ENCODE measurements at regions not wholly inside any gene's neighbourhood (a gene's known extent, or its start where the extent isn't known, plus 50 kb on each side); places are given as distances from the start of the nearest gene placed in this dataset.
A peak's percentile ranks its signal among the peaks of the same experiment; 100 is the strongest.

DNA sequence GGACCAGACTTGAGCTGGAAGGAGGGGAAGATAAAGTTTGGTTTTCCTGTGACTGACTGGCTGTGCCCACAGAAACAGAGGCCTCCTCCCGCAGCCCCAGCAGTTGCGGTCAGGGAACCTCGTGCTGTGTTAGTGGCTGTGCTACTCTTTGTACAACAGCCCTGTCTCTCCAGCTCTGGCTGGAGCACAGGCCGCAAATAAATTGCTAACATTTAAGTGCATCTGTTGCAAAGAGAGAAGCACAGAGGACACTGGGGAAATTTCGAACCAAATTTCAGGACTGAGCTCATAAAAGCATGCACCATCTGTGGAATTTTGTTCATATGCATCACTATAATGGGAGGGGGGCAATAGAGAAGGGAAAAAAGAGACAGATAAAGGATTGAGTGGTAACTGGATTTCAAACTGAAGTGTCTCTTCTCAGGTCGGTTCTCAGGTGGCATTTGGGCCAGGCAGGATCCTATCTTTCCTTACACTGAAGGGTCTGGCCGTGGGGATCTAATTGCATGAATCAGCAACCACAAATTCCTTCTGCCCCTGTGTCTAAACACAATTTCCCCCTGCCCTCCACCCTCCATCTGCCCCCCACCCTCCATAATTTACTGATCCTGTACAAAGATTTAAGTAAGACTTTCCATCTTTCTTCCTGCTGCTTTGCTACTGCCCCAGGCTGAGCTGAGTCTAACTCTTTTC is 88.9 kb upstream of the ATXN1 start:
- DNase-seq (no peak), ATAC-seq (peak; percentile 39)
- H3K27ac ChIP-seq = no peak overlapping the region
- no peaks in the 10 kb centered on the region for H3K27me3 ChIP-seq
- H3K4me1 ChIP-seq = no peaks in the 10 kb centered on the region
- H3K36me3 ChIP-seq = no peaks in the 10 kb centered on the region
- no peaks in the 10 kb centered on the region for H3K9me3 ChIP-seq
- TF ChIP-seq, protein P1, sequence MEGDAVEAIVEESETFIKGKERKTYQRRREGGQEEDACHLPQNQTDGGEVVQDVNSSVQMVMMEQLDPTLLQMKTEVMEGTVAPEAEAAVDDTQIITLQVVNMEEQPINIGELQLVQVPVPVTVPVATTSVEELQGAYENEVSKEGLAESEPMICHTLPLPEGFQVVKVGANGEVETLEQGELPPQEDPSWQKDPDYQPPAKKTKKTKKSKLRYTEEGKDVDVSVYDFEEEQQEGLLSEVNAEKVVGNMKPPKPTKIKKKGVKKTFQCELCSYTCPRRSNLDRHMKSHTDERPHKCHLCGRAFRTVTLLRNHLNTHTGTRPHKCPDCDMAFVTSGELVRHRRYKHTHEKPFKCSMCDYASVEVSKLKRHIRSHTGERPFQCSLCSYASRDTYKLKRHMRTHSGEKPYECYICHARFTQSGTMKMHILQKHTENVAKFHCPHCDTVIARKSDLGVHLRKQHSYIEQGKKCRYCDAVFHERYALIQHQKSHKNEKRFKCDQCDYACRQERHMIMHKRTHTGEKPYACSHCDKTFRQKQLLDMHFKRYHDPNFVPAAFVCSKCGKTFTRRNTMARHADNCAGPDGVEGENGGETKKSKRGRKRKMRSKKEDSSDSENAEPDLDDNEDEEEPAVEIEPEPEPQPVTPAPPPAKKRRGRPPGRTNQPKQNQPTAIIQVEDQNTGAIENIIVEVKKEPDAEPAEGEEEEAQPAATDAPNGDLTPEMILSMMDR (IDR thresholded peaks at IDR 0.05) = no peak
- no peak overlapping the region for H3K4me3 ChIP-seq
- intact Hi-C loops (cut with DNase I) = no loop called here

DNA sequence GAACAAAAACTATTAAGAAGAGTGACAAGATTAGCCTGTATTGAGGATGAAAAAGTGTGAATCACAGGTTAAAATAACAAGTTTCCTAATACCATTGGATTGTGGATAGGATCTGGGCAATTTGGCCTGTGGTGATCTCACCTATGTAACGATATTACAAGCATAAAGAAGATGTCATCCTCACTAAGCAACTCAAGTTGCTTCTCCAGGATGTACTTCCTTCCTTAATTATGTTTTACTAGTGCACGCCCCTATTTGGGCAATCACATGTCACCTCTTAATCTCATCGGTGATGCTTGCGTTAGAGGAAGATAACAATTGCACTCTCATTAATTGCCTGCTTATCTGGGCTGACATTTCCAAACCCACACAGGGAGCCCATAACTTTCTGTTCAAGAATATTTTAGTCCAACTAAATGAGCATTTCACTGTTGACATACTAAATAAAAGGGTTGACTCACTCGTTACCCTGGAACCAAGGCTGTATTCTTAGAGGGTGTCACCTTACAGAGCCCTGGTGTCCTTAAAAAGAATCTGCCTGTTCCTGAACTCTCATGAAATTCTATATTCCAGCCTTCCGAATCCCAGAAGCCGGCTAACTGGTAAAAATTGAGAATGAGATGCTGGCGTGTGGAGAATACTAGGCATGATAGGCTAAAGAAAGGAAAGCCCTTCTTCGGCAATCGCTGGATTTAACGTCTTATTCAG is 88.2 kb upstream of the ATXN1 start:
- Histone ChIP-seq H3K9me3 (no peaks in the 10 kb centered on the region), H3K27ac (no peak overlapping the region), H3K4me3 (no peak overlapping the region), H3K4me1 (no peaks in the 10 kb centered on the region), H3K27me3 (no peaks in the 10 kb centered on the region), H3K36me3 (no peaks in the 10 kb centered on the region)
- ATAC-seq = peak; percentile 49
- DNase-seq = no peak
- TF ChIP-seq, protein P1 (IDR thresholded peaks at IDR 0.05) = no peak
- intact Hi-C loops (cut with DNase I) = no loop called here

DNA sequence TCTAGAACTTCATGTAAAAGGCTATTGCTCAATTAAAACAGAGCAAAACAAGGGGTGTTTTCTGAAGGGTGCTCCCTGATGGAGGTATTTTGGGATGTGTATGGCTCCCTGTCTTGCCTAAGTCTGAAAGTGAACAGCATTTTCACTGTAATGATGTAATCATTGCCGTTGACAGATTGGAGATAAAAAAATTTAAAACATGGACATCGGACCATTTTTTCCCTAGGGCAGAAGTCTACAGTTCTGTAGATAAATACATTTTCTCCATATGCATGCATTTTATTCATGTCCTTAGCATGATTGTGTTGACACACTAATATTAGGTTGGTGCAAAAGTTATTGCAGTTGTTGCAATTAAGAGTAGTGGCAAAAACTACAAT is 85.1 kb upstream of the ATXN1 start:
- Histone ChIP-seq H3K27me3 (no peaks in the 10 kb centered on the region), H3K4me1 (no peaks in the 10 kb centered on the region), H3K4me3 (no peak overlapping the region), H3K36me3 (no peaks in the 10 kb centered on the region), H3K9me3 (no peaks in the 10 kb centered on the region), H3K27ac (no peak overlapping the region)
- DNase-seq (no peak), ATAC-seq (no peak)
- TF ChIP-seq, protein P1 (IDR thresholded peaks at IDR 0.05) = no peak
- intact Hi-C loops (cut with DNase I) = no loop called here

DNA sequence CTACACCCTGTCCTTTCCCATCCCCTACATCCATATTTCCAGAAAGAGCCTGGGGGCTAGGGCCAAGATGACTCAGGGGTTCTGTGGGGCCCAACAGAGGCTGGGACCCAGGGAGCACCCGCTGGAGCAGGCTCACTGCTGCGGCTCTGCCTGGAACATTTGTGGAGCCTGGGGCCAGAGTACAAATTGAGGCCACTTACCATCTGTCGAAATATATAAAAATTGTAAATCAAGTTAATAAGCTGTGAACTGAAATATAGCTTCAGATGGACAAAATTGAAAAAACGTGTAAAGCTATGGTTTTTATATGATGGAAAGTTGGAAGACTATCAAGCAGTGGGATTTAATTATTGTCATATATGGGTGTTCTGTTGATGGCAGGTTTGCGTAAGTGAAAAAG is 82.9 kb upstream of the ATXN1 start:
- TF ChIP-seq, protein P1 (IDR thresholded peaks at IDR 0.05) = no peak
- intact Hi-C loops (cut with DNase I) = no loop called here
- DNase-seq = no peak
- no peaks in the 10 kb centered on the region for H3K4me1 ChIP-seq
- no peaks in the 10 kb centered on the region for H3K9me3 ChIP-seq
- H3K27me3 ChIP-seq = no peaks in the 10 kb centered on the region
- H3K4me3 ChIP-seq = no peak overlapping the region
- no peaks in the 10 kb centered on the region for H3K36me3 ChIP-seq
- H3K27ac ChIP-seq = no peak overlapping the region
- ATAC-seq = no peak

GRCh38 chr6:16842676-16843075 is 81.4 kb upstream of the ATXN1 start:
- no peak overlapping the region for H3K4me3 ChIP-seq
- no peaks in the 10 kb centered on the region for H3K9me3 ChIP-seq
- DNase-seq (no peak), ATAC-seq (no peak)
- H3K27ac ChIP-seq = no peak overlapping the region
- H3K4me1 ChIP-seq = no peaks in the 10 kb centered on the region
- no peaks in the 10 kb centered on the region for H3K27me3 ChIP-seq
- intact Hi-C loops (cut with DNase I) = no loop called here
- TF ChIP-seq, protein P1 (IDR thresholded peaks at IDR 0.05) = no peak
- no peaks in the 10 kb centered on the region for H3K36me3 ChIP-seq
